ENCODE measurements at regions not wholly inside any gene's neighbourhood (a gene's known extent, or its start where the extent isn't known, plus 50 kb on each side); places are given as distances from the start of the nearest gene placed in this dataset.

DNA sequence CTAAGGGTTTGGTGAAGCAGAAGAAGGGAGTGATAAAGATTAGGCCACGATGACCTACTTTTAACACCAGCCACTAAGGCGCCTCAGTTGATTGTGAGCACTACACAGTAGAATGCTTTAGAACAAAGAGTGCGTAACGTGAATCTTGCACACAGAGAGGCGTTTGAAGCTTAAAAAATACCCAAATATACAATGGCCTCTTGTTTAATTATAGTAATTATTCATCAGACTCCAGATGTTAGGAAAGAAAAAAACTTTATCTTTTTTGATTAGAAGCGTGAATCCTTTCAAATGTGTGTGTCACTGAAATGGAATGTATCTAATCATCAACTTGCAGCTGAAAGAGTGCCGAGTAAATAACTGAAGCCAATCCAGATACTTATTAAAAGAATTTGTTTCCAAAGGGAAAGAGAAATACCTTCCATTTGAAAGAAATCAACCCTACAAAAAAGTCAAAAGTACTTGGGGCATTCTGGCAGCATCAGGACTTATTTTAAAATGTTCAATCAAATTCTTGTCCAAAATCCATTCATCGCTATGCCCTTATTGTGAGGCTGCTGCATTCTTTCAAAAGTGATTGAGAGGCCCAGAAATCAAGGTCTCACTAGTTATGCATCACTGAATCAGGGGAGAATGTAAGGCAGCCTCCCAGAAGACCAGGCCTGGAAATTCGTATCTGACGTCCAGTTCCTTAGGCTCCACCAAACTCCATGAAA lies 337.5 kb downstream of the ZNF608 start:
- no peak for DNase-seq

DNA sequence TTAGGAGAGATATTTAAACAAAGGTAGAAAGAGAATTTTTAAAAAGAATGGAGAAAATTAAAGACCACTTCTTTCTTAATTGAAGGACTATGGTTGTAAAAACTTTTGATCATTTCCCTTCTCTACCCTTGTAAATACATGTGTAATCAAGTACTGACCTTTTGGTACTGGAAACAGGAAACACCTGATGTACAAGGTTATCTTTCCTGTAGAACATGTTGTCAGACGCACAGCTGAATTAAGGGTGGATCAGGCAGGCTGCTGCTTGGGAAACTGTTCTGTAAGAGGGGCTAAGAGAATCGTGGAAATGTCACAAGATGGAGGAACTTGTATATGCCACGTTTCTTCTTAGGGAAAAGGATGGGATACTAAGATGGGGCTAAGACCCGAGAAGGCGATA lies 341.6 kb downstream of the ZNF608 start:
- no peak for DNase-seq

DNA sequence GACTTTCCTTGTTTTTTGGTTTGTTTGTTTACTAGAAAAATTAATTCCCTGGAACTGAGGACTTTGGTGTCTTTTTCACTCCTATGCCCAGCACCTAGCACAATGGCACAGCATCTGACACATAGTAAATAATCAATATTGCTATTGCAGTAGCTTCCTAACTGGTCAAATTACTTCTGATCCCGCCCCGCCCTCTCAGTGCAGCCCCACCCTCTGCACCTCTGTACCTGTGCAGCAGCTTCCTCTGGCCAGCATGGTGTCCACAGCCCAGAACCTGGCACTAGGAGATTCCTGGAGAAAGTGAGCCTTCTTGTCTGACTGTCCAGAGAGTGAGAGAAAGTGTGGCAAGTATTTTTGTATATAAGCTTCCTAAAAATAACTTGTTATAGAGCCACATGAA lies 343.2 kb downstream of the ZNF608 start:
- DNase-seq = no peak

DNA sequence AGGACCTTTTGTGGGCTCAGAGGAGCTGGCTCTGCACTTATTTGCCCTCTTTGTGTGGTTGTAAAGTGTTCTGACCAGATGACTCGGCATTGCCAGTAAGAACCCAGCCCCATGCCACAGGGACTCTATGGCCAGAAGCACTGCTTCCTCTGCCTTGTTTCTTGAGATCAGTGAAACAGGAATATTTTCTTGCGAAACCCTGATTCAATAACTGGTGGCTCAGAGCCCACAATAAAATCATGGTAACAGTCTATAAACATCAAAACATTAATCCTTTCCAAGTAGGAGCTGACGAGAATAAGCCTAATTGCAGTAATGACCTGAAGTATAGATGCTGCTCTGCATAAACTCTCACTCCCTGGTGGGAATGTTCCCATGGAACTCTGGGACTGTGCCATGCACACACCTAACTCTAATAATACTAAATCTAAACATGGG lies 344.3 kb downstream of the ZNF608 start:
- DNase-seq = no peak

DNA sequence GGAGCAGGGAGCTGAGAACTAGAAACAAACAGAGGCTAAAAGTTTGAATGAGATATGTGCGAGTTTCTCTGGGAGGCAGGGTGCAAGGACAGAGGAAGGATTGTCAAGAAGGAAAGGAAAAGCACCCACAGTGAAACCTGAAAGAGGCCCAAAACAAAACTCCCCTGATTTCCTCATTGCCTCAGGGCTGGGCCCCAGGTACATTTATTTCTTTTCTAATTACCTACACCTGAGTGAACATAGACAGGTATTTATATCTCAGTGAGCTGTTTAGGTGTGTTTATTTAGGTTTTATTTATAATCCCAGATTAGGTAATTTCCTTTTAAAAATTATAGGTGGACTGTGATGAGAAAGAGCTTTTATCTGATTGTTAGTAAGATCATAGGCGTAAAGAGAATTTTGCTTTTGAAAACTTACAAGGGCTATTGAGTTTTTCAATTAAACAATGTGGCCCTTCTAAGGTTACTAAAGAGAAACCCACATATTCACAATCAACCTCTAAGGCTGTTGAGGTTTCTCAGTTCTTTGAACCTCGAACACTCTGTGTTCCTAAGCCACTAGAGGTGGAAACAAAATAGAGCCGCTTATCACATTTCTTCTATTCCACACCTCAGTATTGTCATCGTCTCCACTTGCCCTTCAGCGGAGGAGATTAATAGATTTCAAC lies 344.8 kb downstream of the ZNF608 start:
- DNase-seq = no peak

DNA sequence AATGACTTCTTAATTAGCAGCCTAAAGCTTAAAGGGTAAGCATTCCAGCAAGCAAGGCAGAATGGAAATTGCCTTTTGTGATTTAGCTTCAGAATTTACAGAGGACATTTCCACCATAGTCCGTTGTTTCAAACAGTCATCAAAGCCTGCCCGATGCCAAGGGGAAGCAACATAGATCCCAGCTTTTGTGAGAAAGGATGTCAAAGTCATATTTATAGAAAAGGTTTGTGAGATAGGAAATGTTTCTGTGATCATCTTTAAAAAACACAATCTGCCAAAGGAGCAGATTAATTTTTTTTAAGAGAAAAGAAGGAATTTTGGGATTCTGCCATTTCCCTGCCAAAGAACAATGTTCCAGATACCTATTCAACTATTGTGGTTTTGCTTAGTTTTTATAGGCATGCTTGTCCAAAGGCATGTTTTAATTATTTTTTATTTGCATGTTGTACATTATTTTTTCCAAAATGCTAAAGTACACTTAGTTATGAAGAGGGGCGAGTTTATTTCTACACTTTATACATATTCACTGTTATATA lies 346.9 kb downstream of the ZNF608 start:
- DNase-seq = no peak

DNA sequence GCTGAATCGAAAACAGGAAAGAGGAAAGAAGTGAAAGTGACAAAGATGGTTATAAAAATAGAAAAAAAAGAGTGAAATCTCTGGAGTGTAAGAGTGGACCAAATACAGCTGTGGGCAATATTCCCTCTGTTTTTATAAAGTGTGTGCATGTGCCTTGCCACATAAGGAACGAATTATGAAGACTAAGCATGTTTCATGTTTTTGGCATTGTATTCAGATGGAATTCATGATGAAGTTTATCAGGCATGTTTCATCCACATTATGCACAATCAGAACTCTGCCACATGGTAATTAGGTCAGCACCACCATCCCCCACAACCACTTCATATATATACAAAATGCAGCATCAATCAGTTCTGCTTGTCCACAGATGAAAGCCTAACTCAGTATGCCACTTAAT lies 348.0 kb downstream of the ZNF608 start:
- DNase-seq = no peak

DNA sequence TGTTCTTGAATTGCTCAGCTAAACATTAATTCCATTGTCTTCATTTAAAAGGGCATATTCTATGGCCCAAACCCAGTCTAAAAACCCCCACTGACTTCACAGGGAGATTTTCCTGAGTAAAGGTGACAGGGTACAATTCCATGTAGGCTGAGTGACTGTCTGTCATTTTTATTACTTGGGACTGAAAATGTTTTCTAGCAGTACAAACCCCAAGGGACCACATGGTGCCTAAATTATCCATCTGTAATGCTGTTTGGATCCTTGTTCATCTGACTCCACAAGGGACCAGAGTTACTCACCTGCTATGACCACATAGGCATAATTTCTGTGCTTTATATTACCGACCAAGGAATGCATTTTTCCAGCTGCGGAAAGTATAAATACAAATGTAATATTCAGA lies 349.1 kb downstream of the ZNF608 start:
- DNase-seq = no peak

DNA sequence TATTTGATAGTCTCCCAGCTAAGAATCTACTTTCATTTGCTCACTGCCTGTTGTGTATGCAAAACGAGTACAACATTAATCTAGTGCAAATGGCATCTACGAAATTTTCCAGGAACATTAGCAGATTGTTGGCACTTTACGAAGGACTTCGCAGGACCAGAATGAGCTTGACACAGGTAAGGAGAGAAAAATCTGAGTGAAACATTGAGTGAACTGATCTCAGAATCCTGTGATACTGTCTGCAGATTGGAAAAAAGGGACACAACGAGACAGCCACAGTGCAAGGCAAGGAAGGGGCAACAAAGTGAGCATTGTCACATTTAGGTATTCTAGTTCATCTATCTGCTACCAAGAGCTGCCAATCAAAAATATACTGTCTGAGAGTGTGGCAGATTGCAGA lies 350.5 kb downstream of the ZNF608 start:
- DNase-seq = no peak

DNA sequence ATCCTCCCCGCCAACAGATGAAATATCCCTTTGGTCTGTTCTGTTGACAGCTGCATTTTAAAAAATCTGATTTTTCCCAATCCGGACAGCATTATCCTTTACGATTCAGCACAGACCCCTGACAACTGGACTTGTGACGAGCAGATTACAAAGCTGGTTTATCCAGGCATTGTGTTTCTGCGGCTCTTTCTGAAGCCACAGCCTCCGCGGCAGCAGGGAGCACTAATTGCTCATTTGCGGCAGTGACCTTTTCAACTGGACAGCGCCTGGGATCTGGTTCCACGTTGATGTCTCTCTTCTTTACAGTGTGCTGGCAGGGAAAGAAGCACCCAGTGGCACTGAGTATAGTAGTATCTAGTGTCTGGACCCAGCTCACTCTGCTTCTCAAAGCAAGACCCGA lies 351.2 kb downstream of the ZNF608 start:
- no peak for DNase-seq

DNA sequence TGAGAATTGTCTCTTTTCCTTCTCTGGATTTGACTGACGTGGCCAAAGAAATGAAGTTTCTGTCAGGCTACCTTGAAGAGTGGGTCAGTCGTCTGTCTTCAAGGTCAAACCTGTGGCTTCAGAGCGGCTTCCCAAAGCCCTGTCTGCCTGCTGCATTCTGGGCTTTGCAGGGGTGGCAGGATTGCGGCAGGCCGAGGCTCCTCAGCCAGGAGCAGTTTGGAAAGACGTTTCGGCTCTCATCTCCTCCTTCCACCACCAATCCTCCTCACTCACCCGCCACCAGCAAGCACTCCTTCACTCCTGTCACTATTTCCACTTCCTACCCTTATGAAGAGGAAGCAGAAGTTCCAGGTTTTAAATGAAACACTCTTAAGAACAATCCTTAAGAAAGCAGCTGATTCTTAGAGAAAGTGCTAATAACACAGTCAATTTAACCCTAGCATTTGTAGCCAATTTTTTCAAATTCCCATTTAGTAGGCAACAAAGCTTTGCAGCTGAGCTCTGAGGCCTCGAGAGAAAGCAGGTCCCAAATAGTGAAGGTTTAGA lies 351.7 kb downstream of the ZNF608 start:
- DNase-seq = no peak

DNA sequence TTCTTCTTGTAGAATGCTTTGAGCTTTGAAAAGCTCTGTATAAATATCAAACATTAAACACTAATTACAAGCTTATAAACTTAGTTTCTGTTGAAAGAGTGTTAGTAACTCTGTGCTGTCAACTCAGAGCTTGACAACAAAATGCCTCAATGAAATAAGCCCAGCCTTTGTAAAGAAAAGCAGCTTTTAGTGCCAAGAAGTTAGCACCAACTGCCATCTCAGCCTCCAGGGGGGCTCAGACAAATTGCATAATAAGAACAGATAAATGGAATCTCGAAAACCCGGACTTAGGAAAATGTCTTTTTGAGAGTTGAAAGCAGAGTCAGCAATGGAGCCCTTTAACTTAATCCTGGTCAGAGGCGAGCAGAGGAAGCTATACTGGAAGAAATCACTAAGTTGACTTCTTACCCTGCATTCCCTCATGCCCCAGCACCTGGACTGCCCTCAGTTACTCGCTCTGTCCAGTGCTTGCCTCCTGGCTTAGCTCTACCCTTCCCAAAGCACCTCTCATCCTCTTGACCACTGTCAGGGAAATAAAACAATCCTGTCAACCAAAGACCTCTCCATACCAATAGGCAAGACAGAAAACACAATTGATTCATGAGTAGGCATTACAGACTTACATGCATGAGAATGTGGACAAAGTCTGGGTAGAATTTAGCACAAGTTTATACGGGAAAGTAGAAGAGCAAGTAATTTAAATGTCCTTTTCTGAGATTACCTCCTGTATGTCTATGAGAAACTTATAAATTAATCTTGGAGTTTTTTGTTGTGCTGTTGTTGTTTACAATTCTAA lies 352.7 kb downstream of the ZNF608 start:
- no peak for DNase-seq

DNA sequence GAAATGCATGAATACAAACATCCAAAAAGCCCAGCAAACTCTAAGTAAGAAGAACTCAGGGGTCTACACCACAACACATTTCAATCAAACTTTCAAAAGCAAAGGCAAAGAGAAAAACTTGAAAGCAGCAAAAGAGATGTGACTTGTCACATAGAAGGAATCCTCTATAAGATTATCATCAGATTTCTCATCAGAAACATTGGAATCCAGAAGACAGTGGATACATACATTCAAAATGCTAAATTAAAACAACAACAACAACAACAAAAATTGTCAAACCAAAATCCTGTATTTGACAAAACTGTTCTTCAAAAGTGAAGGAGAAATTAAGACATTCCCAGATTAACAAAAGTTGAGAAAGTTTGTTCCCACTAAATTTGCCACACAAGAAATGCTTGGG lies 362.7 kb downstream of the ZNF608 start:
- DNase-seq = no peak

DNA sequence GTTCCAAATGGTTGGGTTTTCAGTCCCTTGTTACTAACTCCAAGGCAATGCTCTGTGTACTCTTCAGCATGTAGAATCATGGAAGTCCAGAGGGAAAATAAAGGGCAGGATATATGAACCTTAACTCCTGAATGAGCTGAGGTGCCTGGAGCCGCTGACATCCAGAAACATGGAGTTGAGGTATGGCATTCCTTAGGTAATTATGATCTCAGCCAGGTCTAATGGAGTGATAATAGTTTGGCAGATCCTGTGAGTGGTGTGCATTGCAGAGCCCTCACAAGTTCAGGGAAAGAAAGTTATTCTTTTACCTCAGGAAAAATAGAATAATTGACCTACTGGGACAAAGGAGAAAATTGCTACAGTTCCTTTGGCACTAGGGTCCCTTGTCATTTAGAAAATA lies 369.1 kb downstream of the ZNF608 start:
- DNase-seq = no peak

DNA sequence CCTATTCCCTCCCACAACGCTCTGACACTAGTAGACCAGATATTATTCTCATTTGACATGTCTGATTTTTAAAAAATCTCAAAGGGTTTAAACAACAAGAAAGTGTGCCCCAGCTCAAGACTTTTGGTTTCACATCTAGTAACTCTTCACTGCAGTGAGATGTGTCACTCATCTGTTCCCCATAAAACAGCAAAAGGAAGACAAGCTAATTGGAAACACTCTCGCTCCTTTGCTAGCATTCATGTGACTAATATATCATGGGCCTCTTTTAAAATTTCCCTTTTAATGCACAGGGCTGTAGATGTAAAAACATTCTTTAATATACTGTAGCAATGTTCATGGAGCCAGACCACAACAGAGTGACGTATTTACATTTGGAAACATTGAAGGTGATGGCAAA lies 372.6 kb downstream of the ZNF608 start:
- DNase-seq = no peak

DNA sequence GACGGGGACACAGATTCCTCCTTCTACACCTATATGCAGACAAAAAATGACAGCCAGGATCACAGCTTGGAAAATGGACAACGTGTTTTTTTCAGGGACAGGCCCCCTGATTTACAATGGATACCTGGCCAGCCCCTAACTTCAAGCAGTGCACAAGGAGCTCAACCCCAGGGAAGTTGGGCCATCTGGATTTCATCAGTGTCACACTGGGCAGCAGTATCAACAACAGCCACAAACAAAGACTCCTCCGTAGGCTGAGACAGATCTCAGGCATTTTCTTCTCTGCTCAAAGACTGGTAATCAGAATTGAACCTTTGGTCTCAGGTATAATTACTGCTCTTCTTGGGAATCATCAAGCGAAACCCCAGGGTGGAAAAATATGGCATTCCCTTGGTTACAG lies 374.0 kb downstream of the ZNF608 start:
- no peak for DNase-seq

DNA sequence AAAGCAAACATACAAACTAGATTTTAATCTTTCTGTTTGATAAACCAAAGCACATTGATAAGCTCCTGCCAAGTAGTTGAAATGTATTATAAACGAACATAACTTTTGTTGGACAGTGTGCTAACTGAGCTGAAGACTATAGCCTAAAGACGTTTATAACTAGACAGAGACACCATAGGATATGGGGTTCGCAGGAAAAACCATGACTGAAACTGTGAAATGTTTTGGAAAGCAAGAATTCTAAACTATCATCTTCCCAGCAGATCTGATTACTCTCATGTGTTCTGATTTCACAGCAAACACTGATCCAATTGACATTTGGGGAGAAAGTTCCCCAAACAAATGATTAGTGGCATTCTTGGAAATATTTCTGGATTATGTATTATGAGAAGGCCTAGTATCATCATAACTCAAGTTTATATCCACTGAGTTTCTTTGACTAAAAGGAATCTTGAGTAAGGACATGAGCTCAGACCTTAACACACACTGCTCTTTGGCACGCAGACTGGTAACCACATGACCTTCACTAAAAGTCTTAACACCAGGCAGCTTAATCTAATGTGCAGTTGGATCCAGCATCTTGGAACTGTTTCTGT lies 375.2 kb downstream of the ZNF608 start:
- no peak for DNase-seq

DNA sequence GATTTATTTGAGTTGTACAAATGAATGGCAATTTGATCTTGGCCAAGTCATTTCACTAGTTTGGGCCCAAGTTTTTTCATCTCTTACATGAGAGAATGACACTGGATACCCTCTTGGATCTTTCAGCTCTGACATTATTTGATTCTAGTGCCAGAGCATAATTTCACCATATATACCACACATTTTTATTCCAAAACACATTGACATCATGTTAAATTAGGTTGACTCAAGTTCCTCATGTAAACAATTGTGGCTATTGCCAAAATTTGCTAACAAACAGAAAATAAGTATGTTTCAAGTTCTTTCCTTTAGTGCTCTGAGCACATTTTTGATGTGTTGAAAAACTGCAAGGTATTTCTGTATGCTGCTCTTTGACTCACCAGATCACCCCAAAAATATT lies 375.8 kb downstream of the ZNF608 start:
- DNase-seq = no peak

DNA sequence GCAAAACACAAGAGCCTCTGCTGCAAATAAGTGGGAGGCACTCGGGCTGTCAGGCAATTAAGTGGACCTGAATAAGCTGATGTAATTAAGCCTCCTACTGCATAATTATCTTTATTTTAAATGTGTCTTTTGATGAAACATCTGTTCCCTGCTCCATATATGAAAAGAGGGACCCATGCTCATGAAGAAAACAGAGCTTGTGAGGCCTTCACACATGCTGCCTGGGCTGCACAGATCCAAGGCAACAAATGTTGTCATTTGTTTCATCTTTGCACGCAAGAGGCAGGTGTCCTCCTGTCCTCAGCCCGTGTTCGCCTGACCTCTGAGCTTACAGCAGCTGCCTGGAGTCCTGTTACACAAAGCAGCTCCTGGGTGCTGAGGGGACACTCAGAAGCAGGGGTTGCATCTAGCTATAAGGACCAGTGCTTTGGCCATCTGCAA lies 381.1 kb downstream of the ZNF608 start:
- DNase-seq = no peak

DNA sequence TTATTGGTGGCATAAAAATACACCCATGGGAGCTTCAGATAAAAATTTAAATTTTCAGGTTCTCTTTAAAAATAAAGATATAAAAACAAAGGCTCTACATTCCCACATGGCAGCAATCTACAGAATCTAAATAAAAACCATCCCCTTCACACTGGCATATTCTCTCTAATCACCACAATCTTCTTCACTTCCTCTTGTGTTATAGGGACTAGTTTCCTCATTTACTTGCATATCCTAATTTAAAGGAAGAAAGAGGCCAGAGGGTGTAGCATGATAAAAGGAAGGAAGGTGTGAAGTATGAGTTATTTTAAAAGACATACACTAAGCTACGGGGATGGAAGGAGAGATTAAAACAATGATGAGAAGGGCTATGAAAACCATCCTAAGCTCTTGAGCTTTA lies 390.5 kb downstream of the ZNF608 start:
- no peak for DNase-seq

DNA sequence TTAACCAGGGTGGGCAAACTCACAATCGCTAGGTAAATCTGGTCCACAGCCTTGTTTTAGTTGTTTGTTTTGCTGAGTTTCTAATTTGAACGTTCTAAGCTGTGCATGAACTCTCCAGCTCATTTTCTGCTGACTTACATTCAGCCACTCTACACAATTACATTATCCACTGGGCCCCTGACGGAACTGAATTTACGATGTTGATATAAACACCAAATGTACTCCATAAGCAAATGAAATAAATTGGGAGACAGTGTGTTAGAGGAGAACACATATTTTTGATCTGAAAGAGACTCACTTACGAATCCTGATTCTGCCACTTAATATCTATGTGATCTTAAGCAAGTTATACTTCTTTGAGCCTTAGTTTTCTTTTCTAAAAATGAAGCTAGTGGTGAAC lies 393.4 kb downstream of the ZNF608 start:
- DNase-seq = no peak

DNA sequence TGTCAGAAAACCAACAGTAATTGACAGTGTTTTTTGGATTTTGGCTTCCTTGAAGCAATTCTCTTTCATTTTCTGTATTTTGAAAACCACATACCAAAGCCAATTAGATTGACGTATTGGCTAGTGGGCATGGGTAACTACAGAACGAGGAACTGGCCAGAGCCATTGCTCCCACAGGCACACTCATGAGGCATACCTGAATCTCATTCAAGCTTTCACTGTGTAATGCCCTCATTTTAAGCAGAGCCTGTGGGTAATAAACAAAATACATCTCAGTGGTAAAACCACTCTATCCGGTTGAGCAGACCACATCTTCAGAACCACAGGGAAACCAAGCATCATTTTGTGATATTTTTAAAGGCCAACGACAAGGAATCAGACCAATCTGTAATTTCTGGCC lies 394.1 kb downstream of the ZNF608 start:
- no peak for DNase-seq

DNA sequence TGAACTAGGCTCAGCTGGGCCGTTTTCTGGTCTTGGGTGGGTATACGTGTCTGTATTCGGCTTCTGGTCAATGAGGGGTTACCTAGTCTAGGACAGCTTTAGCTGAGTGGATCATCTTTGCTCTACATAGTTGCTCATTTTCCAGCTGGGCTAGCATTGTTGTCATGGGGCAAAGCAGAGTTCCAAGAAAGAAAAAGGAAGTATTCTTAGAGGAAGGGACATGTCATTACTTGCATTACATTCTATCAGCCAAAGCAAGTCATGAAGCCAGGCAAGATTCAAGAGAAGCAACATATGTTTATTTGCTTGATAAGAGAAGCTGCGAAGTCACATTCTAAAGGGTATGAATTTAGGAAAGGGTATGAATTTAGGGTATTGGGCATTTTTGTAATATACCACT lies 396.5 kb downstream of the ZNF608 start:
- no peak for DNase-seq
